Ovary (tissue), 3 donors: ENCODE measurements at regions not wholly inside any gene's neighbourhood (a gene's known extent, or its start where the extent isn't known, plus 50 kb on each side); places are given as distances from the start of the nearest gene placed in this dataset.

Source experiments
- EP300 ChIP-seq: sonication (generic); formaldehyde crosslinking; IDR thresholded peaks from one replicate; pipeline ENCODE4 v1.6.1; 2017; ENCODE audit warnings: antibody characterized with exemption
- POLR2A ChIP-seq: fragments of 450-650 bp; IDR thresholded peaks from one replicate; pipeline ENCODE4 v1.6.1; 2017; ENCODE audit warnings: antibody characterized with exemption, mild to moderate bottlenecking, moderate library complexity
- TF ChIP-seq, protein P1 (sequence below), 3 donors: fragments of 450-650 bp in 2 of 3; fragments of 200-600 bp in 1 of 3; IDR thresholded peaks; one replicate each; pipeline versions ENCODE4 v1.5.1 to v1.8.0; 2016 to 2022; ENCODE audit warnings: antibody characterized with exemption in 3 of 3, mild to moderate bottlenecking in 1 of 3
- donor health status: DM: no; HTN: no; CAD: no.

GRCh38 chr4:33626221-33626620 lies 2618.1 kb downstream of the ARAP2 start:
- TF ChIP-seq, protein P1, sequence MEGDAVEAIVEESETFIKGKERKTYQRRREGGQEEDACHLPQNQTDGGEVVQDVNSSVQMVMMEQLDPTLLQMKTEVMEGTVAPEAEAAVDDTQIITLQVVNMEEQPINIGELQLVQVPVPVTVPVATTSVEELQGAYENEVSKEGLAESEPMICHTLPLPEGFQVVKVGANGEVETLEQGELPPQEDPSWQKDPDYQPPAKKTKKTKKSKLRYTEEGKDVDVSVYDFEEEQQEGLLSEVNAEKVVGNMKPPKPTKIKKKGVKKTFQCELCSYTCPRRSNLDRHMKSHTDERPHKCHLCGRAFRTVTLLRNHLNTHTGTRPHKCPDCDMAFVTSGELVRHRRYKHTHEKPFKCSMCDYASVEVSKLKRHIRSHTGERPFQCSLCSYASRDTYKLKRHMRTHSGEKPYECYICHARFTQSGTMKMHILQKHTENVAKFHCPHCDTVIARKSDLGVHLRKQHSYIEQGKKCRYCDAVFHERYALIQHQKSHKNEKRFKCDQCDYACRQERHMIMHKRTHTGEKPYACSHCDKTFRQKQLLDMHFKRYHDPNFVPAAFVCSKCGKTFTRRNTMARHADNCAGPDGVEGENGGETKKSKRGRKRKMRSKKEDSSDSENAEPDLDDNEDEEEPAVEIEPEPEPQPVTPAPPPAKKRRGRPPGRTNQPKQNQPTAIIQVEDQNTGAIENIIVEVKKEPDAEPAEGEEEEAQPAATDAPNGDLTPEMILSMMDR (IDR thresholded peaks at IDR 0.05), result no peak
- TF ChIP-seq EP300, result no peak
- no peak for TF ChIP-seq POLR2A
